ENCODE measurements at regions not wholly inside any gene's neighbourhood (a gene's known extent, or its start where the extent isn't known, plus 50 kb on each side); places are given as distances from the start of the nearest gene placed in this dataset.

DNA sequence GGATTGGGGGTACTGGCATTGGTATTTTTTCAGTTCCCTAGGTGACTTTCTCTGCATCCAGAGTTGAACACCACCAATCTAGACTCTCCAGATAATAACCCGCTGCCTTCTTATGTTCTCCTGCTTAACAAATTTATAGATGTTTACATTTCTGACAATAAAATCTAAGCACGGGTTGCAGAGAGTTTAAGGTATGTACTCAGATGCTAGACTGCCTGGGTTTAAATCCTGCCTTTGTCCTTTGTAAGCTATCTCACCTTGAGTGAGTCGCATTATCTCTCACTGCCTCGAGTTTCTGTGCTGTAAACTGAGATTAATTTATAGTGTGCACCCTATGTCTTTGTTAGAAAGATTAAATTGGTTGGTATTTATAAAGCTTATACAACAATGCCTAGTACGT, 131.4 kb upstream of the ARGLU1 start:
- 93 to 95% methylated on average over 5 of the region's 5 CpGs for WGBS, 2 experiments
- no peaks in the 10 kb centered on the region for H3K36me3 ChIP-seq (ENCODE audit: control insufficient read depth, insufficient read depth, low read length)
- H3K9me3 ChIP-seq (ENCODE audit: control insufficient read depth, low read length): no peaks in the 10 kb centered on the region
- no peaks in the 10 kb centered on the region for H3K4me1 ChIP-seq (ENCODE audit: control insufficient read depth, insufficient read depth, low read length)
- H3K4me3 ChIP-seq (ENCODE audit: insufficient read depth, low read depth, low read length): no peak overlapping the region
- H3K27ac ChIP-seq (ENCODE audit: insufficient read depth, low read depth, low read length, poor library complexity, severe bottlenecking): no peak overlapping the region
- no peaks in the 10 kb centered on the region for H3K27me3 ChIP-seq (ENCODE audit: control insufficient read depth, insufficient read depth, low read length, poor library complexity, severe bottlenecking)

DNA sequence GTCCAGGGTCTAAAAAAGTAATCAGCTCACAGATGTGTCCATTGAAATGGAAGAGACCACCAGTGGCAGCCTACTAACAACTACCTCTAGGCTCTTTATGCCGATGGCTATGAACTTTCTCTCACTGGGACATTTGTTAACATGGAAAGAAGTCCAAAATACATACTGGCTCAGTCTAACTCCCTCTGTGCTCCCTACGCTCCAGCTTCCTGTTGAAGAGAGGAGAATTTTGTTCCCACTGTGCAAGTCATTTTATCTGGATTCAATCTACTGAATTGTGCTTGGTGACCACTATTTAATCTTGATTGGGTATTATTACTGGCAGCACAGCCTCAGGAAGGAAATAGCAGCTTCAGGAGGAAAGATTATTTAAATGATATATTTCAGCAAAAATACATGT, 128.8 kb upstream of the ARGLU1 start:
- Histone ChIP-seq H3K4me3 (ENCODE audit: insufficient read depth, low read depth, low read length) (no peak overlapping the region), H3K36me3 (ENCODE audit: control insufficient read depth, insufficient read depth, low read length) (no peaks in the 10 kb centered on the region), H3K9me3 (ENCODE audit: control insufficient read depth, low read length) (no peaks in the 10 kb centered on the region), H3K27ac (ENCODE audit: insufficient read depth, low read depth, low read length, poor library complexity, severe bottlenecking) (no peak overlapping the region), H3K27me3 (ENCODE audit: control insufficient read depth, insufficient read depth, low read length, poor library complexity, severe bottlenecking) (no peaks in the 10 kb centered on the region), H3K4me1 (ENCODE audit: control insufficient read depth, insufficient read depth, low read length) (no peaks in the 10 kb centered on the region)
- WGBS, 2 experiments: 95 to 96% methylated on average over 2 of the region's 2 CpGs

DNA sequence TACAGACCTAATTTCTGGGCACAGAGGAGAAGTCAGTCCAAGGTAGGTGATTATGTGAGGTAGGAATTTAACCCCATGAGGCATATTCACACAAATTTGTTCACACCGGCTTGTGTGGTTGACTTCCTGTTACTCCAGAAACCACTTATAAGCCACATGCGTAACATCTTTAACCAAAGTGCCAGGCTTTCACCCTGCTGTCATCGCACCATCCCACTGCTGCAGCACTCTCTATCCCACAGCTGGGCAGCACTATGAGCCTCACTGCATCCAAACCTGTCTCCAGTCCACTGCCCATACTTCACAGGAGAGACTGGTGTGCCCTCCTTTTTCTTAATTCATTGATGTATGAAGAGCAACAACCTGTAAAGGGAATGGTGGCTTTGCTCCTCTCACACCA, 128.2 kb upstream of the ARGLU1 start:
- no peak overlapping the region for H3K4me3 ChIP-seq (ENCODE audit: insufficient read depth, low read depth, low read length)
- no peaks in the 10 kb centered on the region for H3K36me3 ChIP-seq (ENCODE audit: control insufficient read depth, insufficient read depth, low read length)
- no peaks in the 10 kb centered on the region for H3K27me3 ChIP-seq (ENCODE audit: control insufficient read depth, insufficient read depth, low read length, poor library complexity, severe bottlenecking)
- H3K27ac ChIP-seq (ENCODE audit: insufficient read depth, low read depth, low read length, poor library complexity, severe bottlenecking): no peak overlapping the region
- no peaks in the 10 kb centered on the region for H3K9me3 ChIP-seq (ENCODE audit: control insufficient read depth, low read length)
- H3K4me1 ChIP-seq (ENCODE audit: control insufficient read depth, insufficient read depth, low read length): no peaks in the 10 kb centered on the region
- 95 to 96% methylated on average over 3 of the region's 3 CpGs for WGBS, 2 experiments

DNA sequence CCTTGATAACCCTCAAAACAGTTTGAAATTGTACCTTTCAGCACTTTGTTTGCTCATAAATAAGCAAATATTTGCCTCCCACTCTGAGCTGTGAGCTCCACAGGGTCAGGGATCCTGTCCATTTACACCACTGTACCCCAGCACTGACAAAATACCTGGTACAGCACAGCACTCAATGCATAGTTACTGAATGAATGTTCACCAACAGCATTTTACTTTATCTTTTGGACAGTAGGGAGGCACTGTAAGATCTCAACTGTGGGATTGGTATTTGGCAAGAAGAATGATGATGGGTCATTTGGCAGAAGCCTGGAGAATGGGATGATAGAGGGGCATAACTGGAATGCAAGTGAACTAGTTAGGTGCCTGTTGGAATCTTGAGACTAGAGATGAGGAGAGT, 127.2 kb upstream of the ARGLU1 start:
- no peaks in the 10 kb centered on the region for H3K9me3 ChIP-seq (ENCODE audit: control insufficient read depth, low read length)

DNA sequence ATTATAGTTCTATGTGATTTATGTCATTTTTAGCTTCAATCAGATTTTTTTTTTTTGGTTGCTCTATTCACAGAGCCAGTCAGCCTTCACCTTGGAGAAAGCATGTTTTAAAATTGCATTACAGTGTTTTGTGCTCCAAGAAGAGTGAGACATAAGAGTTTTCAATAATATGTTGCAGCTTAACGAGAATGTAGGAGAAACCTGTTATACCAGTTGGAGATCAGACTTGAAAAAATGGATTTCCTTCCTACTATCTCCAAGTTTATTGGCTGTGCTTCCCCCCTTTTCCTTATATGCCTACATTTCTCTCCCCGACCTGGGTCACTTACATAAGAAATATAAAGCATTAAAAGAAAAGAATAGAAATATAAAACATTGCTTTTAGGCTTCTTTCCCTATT, 123.9 kb upstream of the ARGLU1 start:
- 95 to 100% methylated on average over 1 of the region's 2 CpGs for WGBS, 2 experiments

More for the DNA sequence above, 127.2 kb upstream of the ARGLU1 start:
- Histone ChIP-seq H3K27ac (ENCODE audit: insufficient read depth, low read depth, low read length, poor library complexity, severe bottlenecking) (no peak overlapping the region), H3K4me1 (ENCODE audit: control insufficient read depth, insufficient read depth, low read length) (no peaks in the 10 kb centered on the region), H3K4me3 (ENCODE audit: insufficient read depth, low read depth, low read length) (no peak overlapping the region), H3K27me3 (ENCODE audit: control insufficient read depth, insufficient read depth, low read length, poor library complexity, severe bottlenecking) (no peaks in the 10 kb centered on the region), H3K36me3 (ENCODE audit: control insufficient read depth, insufficient read depth, low read length) (no peaks in the 10 kb centered on the region)

DNA sequence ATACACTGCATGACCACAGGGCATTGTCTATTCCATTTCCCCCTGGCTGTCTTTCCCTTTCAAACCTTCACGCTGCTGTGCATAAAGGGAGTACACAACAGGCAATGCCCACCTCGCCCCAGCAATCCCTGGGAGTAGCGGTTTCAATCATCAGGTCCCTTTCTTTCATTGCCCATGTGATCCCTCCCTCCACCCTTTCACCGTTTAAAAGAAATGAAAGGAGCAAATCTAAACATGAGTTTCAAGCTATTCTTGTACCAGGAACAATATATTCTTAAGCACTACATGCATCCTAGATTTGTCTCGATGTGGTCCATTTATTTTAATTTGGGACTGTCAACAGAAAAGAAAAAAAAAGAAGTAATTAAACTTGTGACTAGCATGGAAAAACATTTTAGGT, 123.4 kb upstream of the ARGLU1 start:
- no peak overlapping the region for H3K27ac ChIP-seq (ENCODE audit: insufficient read depth, low read depth, low read length, poor library complexity, severe bottlenecking)

More for the DNA sequence above, 123.9 kb upstream of the ARGLU1 start:
- no peaks in the 10 kb centered on the region for H3K27me3 ChIP-seq (ENCODE audit: control insufficient read depth, insufficient read depth, low read length, poor library complexity, severe bottlenecking)
- no peak overlapping the region for H3K27ac ChIP-seq (ENCODE audit: insufficient read depth, low read depth, low read length, poor library complexity, severe bottlenecking)
- no peaks in the 10 kb centered on the region for H3K9me3 ChIP-seq (ENCODE audit: control insufficient read depth, low read length)
- H3K4me1 ChIP-seq (ENCODE audit: control insufficient read depth, insufficient read depth, low read length): no peaks in the 10 kb centered on the region
- no peak overlapping the region for H3K4me3 ChIP-seq (ENCODE audit: insufficient read depth, low read depth, low read length)
- H3K36me3 ChIP-seq (ENCODE audit: control insufficient read depth, insufficient read depth, low read length): no peaks in the 10 kb centered on the region

DNA sequence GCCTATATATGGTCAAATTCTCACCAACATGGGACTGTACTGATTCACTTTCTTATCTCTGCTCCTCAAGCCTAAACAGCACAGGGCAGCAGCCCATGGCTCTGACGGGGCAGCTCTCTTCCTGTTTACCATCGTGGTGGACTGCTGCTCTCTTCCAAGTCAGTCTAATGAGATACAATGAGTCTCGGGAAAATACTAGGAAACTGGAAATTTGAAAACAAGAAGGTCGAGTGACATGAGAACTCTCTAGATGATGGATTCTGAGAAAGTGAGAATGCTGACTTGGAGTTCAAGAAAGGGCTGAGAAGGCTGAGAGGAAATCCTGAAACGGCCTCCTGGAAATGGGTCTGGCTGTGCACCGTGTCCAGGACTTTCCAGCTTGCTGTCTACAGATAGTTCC, 122.8 kb upstream of the ARGLU1 start:
- Histone ChIP-seq H3K27ac (ENCODE audit: insufficient read depth, low read depth, low read length, poor library complexity, severe bottlenecking) (no peak overlapping the region), H3K4me1 (ENCODE audit: control insufficient read depth, insufficient read depth, low read length) (no peaks in the 10 kb centered on the region), H3K4me3 (ENCODE audit: insufficient read depth, low read depth, low read length) (no peak overlapping the region), H3K27me3 (ENCODE audit: control insufficient read depth, insufficient read depth, low read length, poor library complexity, severe bottlenecking) (no peaks in the 10 kb centered on the region), H3K9me3 (ENCODE audit: control insufficient read depth, low read length) (no peaks in the 10 kb centered on the region), H3K36me3 (ENCODE audit: control insufficient read depth, insufficient read depth, low read length) (no peaks in the 10 kb centered on the region)
- 92% methylated on average over 6 of the region's 6 CpGs for WGBS, 2 experiments

More for the DNA sequence above, 123.4 kb upstream of the ARGLU1 start:
- no peaks in the 10 kb centered on the region for H3K27me3 ChIP-seq (ENCODE audit: control insufficient read depth, insufficient read depth, low read length, poor library complexity, severe bottlenecking)
- no peaks in the 10 kb centered on the region for H3K4me1 ChIP-seq (ENCODE audit: control insufficient read depth, insufficient read depth, low read length)
- no peaks in the 10 kb centered on the region for H3K36me3 ChIP-seq (ENCODE audit: control insufficient read depth, insufficient read depth, low read length)
- H3K4me3 ChIP-seq (ENCODE audit: insufficient read depth, low read depth, low read length): no peak overlapping the region
- no peaks in the 10 kb centered on the region for H3K9me3 ChIP-seq (ENCODE audit: control insufficient read depth, low read length)
- WGBS, 2 experiments: 59 to 73% methylated on average over 5 of the region's 5 CpGs

DNA sequence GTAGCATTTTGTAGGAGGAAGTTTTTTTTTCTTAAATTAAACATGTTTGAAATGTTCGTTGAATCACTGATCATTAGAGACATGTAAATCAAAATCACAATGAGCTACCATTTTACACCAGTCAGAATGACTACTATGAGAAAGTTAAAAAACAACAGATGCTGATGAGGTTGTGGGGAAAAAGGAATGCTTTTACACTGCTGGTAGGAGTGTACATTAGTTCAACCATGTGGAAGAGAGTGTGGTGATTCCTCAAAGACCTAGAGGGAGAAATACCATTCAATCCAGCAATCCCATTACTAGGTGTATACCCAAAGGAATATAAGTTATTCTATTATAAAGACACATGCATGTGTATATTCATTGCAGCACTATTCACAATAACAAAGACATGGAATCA, 122.0 kb upstream of the ARGLU1 start:
- Histone ChIP-seq H3K4me1 (ENCODE audit: control insufficient read depth, insufficient read depth, low read length) (peaks cover 4% of the 10 kb centered on the region), H3K36me3 (ENCODE audit: control insufficient read depth, insufficient read depth, low read length) (no peaks in the 10 kb centered on the region), H3K27ac (ENCODE audit: insufficient read depth, low read depth, low read length, poor library complexity, severe bottlenecking) (no peak overlapping the region), H3K9me3 (ENCODE audit: control insufficient read depth, low read length) (no peaks in the 10 kb centered on the region), H3K27me3 (ENCODE audit: control insufficient read depth, insufficient read depth, low read length, poor library complexity, severe bottlenecking) (no peaks in the 10 kb centered on the region), H3K4me3 (ENCODE audit: insufficient read depth, low read depth, low read length) (no peak overlapping the region)
- no CpG with 5 or more reads among the region's 1 CpG for WGBS, 2 experiments

DNA sequence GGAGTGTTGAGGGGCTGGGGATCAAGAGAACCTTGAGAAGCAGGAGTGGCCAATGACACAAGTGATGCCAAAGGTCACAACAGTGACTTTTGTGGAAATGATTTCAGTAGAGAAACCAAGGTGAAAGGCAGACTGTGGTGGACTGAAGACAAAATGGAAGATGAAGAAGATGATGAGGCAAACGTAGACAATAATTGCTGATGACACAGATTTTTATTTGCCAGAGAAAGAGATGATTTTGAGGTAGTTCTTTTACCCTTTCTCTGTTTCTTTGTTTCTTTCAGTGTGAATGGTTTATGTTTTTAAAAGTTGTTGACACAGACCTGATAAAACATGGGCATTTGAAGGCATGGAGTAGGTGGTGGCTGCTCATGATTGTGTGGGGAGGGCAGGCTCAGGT, 121.0 kb upstream of the ARGLU1 start:
- no peak overlapping the region for H3K4me3 ChIP-seq (ENCODE audit: insufficient read depth, low read depth, low read length)
- no peaks in the 10 kb centered on the region for H3K36me3 ChIP-seq (ENCODE audit: control insufficient read depth, insufficient read depth, low read length)
- peaks cover 6% of the 10 kb centered on the region for H3K4me1 ChIP-seq (ENCODE audit: control insufficient read depth, insufficient read depth, low read length)
- H3K27me3 ChIP-seq (ENCODE audit: control insufficient read depth, insufficient read depth, low read length, poor library complexity, severe bottlenecking): no peaks in the 10 kb centered on the region
- H3K9me3 ChIP-seq (ENCODE audit: control insufficient read depth, low read length): no peaks in the 10 kb centered on the region
- WGBS, 2 experiments: 94% methylated on average over 1 of the region's 1 CpG
- no peak overlapping the region for H3K27ac ChIP-seq (ENCODE audit: insufficient read depth, low read depth, low read length, poor library complexity, severe bottlenecking)

DNA sequence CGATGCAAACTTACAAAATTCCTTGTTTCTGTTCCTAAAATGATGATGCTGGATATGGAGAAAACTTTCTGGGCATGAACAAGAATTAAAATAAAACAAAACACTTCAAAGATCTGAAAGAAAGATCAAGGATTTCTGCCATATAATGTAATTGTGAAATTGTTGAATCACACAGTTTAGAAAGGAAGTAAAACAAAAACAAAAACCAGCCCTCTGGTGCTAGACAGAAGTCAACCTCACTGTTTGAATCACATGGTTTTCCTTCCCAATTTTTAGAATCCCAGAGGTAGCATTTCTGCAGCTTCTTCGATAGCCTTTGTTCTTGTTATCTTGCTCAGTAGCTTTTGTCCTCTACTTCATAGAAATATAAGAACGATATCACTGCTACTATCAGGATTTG, 118.2 kb upstream of the ARGLU1 start:
- Histone ChIP-seq H3K9me3 (ENCODE audit: control insufficient read depth, low read length) (no peaks in the 10 kb centered on the region), H3K27me3 (ENCODE audit: control insufficient read depth, insufficient read depth, low read length, poor library complexity, severe bottlenecking) (no peaks in the 10 kb centered on the region), H3K4me3 (ENCODE audit: insufficient read depth, low read depth, low read length) (no peak overlapping the region), H3K4me1 (ENCODE audit: control insufficient read depth, insufficient read depth, low read length) (peaks cover 16% of the 10 kb centered on the region), H3K36me3 (ENCODE audit: control insufficient read depth, insufficient read depth, low read length) (no peaks in the 10 kb centered on the region), H3K27ac (ENCODE audit: insufficient read depth, low read depth, low read length, poor library complexity, severe bottlenecking) (no peak overlapping the region)
- WGBS, 2 experiments: 96% methylated on average over 2 of the region's 3 CpGs

DNA sequence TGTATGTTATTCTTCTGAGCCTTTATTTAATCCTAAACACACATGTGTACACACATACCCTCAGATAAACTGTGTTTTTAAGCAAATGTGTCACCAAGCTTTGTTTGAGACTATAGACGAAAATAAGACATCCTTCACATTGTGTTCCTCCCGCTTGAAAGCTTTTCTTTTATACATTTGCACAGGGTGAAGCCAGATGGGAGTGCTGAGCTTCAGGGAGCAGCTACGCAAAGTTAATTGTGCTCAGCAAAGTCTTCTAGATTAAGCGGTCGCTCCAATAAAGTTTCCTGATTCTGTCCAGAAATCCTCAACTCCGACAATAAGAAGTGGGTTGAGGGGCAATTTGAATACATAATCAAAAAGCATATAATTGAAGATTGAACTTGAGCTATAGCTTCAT, 117.2 kb upstream of the ARGLU1 start:
- Histone ChIP-seq H3K36me3 (ENCODE audit: control insufficient read depth, insufficient read depth, low read length) (no peaks in the 10 kb centered on the region), H3K4me1 (ENCODE audit: control insufficient read depth, insufficient read depth, low read length) (peaks cover 24% of the 10 kb centered on the region), H3K27me3 (ENCODE audit: control insufficient read depth, insufficient read depth, low read length, poor library complexity, severe bottlenecking) (no peaks in the 10 kb centered on the region), H3K4me3 (ENCODE audit: insufficient read depth, low read depth, low read length) (no peak overlapping the region), H3K9me3 (ENCODE audit: control insufficient read depth, low read length) (no peaks in the 10 kb centered on the region), H3K27ac (ENCODE audit: insufficient read depth, low read depth, low read length, poor library complexity, severe bottlenecking) (no peak overlapping the region)
- WGBS, 2 experiments: 59 to 76% methylated on average over 6 of the region's 6 CpGs
